ENCODE measurements at regions not wholly inside any gene's neighbourhood (a gene's known extent, or its start where the extent isn't known, plus 50 kb on each side); places are given as distances from the start of the nearest gene placed in this dataset.

DNA sequence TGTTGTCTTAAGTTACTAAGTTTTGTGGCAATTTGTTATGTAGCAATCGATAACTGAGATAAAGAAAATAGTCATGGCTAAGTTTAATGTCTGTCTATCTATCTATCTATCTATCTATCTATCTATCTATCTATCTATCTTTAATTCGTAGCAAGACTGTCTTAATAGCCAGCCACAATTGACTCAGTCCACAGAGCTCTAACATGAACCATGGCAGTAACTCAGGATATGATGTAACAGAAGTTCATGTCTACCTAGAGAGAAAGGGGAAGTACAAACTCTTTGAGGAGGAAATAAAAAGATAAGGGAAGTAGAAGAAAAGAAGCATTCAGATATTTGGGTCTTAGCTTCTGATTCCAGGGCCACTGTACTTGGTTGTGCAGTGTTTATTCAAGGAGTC is 61.5 kb upstream of the FNDC3B start:
- TF ChIP-seq RAD21 (IDR thresholded peaks at IDR 0.05) (no peak), JUND (IDR thresholded peaks at IDR 0.05) (no peak), GABPA (IDR thresholded peaks at IDR 0.05 in 1 of 2, conservative IDR thresholded peaks at IDR 0.05 in 1 of 2) (no peak), YY1 (IDR thresholded peaks at IDR 0.05) (no peak), SP1 (IDR thresholded peaks at IDR 0.05) (no peak), RXRA (IDR thresholded peaks at IDR 0.05) (no peak), HNF4A (conservative IDR thresholded peaks at IDR 0.05) (no peak), FOXA1 (IDR thresholded peaks at IDR 0.05) (no peak), TAF1 (conservative IDR thresholded peaks at IDR 0.05) (no peak), EGR1 (IDR thresholded peaks at IDR 0.05; ENCODE audit: low read depth in 2 of 2) (no peak)
- TF ChIP-seq, protein P1, sequence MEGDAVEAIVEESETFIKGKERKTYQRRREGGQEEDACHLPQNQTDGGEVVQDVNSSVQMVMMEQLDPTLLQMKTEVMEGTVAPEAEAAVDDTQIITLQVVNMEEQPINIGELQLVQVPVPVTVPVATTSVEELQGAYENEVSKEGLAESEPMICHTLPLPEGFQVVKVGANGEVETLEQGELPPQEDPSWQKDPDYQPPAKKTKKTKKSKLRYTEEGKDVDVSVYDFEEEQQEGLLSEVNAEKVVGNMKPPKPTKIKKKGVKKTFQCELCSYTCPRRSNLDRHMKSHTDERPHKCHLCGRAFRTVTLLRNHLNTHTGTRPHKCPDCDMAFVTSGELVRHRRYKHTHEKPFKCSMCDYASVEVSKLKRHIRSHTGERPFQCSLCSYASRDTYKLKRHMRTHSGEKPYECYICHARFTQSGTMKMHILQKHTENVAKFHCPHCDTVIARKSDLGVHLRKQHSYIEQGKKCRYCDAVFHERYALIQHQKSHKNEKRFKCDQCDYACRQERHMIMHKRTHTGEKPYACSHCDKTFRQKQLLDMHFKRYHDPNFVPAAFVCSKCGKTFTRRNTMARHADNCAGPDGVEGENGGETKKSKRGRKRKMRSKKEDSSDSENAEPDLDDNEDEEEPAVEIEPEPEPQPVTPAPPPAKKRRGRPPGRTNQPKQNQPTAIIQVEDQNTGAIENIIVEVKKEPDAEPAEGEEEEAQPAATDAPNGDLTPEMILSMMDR (IDR thresholded peaks at IDR 0.05; ENCODE audit: low read depth, low read length, missing input control): no peak
- TF ChIP-seq, protein P2, sequence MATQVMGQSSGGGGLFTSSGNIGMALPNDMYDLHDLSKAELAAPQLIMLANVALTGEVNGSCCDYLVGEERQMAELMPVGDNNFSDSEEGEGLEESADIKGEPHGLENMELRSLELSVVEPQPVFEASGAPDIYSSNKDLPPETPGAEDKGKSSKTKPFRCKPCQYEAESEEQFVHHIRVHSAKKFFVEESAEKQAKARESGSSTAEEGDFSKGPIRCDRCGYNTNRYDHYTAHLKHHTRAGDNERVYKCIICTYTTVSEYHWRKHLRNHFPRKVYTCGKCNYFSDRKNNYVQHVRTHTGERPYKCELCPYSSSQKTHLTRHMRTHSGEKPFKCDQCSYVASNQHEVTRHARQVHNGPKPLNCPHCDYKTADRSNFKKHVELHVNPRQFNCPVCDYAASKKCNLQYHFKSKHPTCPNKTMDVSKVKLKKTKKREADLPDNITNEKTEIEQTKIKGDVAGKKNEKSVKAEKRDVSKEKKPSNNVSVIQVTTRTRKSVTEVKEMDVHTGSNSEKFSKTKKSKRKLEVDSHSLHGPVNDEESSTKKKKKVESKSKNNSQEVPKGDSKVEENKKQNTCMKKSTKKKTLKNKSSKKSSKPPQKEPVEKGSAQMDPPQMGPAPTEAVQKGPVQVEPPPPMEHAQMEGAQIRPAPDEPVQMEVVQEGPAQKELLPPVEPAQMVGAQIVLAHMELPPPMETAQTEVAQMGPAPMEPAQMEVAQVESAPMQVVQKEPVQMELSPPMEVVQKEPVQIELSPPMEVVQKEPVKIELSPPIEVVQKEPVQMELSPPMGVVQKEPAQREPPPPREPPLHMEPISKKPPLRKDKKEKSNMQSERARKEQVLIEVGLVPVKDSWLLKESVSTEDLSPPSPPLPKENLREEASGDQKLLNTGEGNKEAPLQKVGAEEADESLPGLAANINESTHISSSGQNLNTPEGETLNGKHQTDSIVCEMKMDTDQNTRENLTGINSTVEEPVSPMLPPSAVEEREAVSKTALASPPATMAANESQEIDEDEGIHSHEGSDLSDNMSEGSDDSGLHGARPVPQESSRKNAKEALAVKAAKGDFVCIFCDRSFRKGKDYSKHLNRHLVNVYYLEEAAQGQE (IDR thresholded peaks at IDR 0.05): no peak
- TF ChIP-seq, protein P3, sequence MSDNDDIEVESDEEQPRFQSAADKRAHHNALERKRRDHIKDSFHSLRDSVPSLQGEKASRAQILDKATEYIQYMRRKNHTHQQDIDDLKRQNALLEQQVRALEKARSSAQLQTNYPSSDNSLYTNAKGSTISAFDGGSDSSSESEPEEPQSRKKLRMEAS (IDR thresholded peaks at IDR 0.05): no peak
- TF ChIP-seq, protein P4, sequence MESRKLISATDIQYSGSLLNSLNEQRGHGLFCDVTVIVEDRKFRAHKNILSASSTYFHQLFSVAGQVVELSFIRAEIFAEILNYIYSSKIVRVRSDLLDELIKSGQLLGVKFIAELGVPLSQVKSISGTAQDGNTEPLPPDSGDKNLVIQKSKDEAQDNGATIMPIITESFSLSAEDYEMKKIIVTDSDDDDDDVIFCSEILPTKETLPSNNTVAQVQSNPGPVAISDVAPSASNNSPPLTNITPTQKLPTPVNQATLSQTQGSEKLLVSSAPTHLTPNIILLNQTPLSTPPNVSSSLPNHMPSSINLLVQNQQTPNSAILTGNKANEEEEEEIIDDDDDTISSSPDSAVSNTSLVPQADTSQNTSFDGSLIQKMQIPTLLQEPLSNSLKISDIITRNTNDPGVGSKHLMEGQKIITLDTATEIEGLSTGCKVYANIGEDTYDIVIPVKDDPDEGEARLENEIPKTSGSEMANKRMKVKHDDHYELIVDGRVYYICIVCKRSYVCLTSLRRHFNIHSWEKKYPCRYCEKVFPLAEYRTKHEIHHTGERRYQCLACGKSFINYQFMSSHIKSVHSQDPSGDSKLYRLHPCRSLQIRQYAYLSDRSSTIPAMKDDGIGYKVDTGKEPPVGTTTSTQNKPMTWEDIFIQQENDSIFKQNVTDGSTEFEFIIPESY (IDR thresholded peaks at IDR 0.05): no peak
